ENCODE measurements at regions not wholly inside any gene's neighbourhood (a gene's known extent, or its start where the extent isn't known, plus 50 kb on each side); places are given as distances from the start of the nearest gene placed in this dataset.

- Histone ChIP-seq H3K9ac (no peak overlapping the region), H3K36me3 (no peaks in the 10 kb centered on the region), H4K20me1 (ENCODE audit: low read depth) (no peaks in the 10 kb centered on the region), H3K27me3 (no peaks in the 10 kb centered on the region), H3F3A (ENCODE audit: low read depth) (no peaks in the 10 kb centered on the region), H3K4me2 (no peak overlapping the region), H3K9me3 (ENCODE audit: low read depth) (no peaks in the 10 kb centered on the region), H2AFZ (replicated peaks) (peak overlapping the region; percentile 38), H3K79me2 (ENCODE audit: low read depth) (no peaks in the 10 kb centered on the region), H3K4me1 (no peaks in the 10 kb centered on the region), H3K27ac (no peak overlapping the region), H3K4me3 (no peak overlapping the region)
- no peaks in the 10 kb centered on the region for H3K9me3 Mint-ChIP-seq
- H3K27ac Mint-ChIP-seq: no peak overlapping the region
- H3K4me3 Mint-ChIP-seq: no peak overlapping the region
- DNase-seq (ENCODE audit: low spot score): peak; percentile 68
- H3K36me3 Mint-ChIP-seq: no peaks in the 10 kb centered on the region
- TF ChIP-seq EZH2phosphoT487 (IDR thresholded peaks at IDR 0.05): no peak
- TF ChIP-seq EZH2 (IDR thresholded peaks at IDR 0.05): no peak
- TF ChIP-seq CTCF (IDR thresholded peaks at IDR 0.05): peak; percentile 76
- no peaks in the 10 kb centered on the region for H3K4me1 Mint-ChIP-seq
- peaks cover 6% of the 10 kb centered on the region for H3K27me3 Mint-ChIP-seq (ENCODE audit: insufficient read depth, low read depth)
Measured at GRCh38 chr14:37903343-37904191, 304.1 kb upstream of the SSTR1 start.

DNA sequence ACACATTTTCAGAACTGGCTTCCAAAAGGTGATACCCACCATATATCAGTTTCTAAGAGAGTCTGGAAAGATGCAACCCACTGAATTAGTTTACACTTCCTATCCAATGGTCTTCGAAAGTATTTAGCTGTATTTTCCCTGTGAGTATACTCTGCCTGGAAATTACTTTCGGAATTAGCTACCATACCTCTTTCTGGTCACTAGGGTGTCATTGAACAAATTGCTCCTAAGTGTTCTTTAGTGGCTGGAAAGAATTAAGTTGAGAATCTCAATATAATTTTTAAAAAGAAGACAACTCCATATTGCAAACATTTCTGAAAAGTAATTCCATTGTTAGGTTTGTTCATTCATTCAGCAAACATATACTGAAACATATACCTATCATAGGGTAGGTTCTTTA, 283.1 kb upstream of the SSTR1 start:
- no peaks in the 10 kb centered on the region for H3K9me3 ChIP-seq (ENCODE audit: low read depth)
- no peaks in the 10 kb centered on the region for H3K36me3 Mint-ChIP-seq
- H3K27me3 Mint-ChIP-seq (ENCODE audit: insufficient read depth, low read depth): no peaks in the 10 kb centered on the region

GRCh38 chr14:37932008-37932407, 275.7 kb upstream of the SSTR1 start:
- H3K36me3 Mint-ChIP-seq: no peaks in the 10 kb centered on the region
- TF ChIP-seq CTCF (IDR thresholded peaks at IDR 0.05) (no peak), EZH2 (IDR thresholded peaks at IDR 0.05) (no peak), EZH2phosphoT487 (IDR thresholded peaks at IDR 0.05) (no peak)
- H3K4me3 Mint-ChIP-seq: no peak overlapping the region
- no peaks in the 10 kb centered on the region for H3K9me3 Mint-ChIP-seq
- H3K4me2 ChIP-seq: no peak overlapping the region
- no peaks in the 10 kb centered on the region for H3F3A ChIP-seq (ENCODE audit: low read depth)
- H3K36me3 ChIP-seq: no peaks in the 10 kb centered on the region
- no peak for DNase-seq (ENCODE audit: low spot score)
- H4K20me1 ChIP-seq (ENCODE audit: low read depth): no peaks in the 10 kb centered on the region
- H3K79me2 ChIP-seq (ENCODE audit: low read depth): no peaks in the 10 kb centered on the region
- H3K27ac ChIP-seq: no peak overlapping the region
- no peaks in the 10 kb centered on the region for H3K27me3 ChIP-seq
- no peaks in the 10 kb centered on the region for H3K4me1 ChIP-seq
- H2AFZ ChIP-seq (replicated peaks): peak overlapping the region; percentile 7
- H3K9me3 ChIP-seq (ENCODE audit: low read depth): no peaks in the 10 kb centered on the region
- no peaks in the 10 kb centered on the region for H3K4me1 Mint-ChIP-seq
- H3K9ac ChIP-seq: no peak overlapping the region
- no peak overlapping the region for H3K4me3 ChIP-seq
- H3K27me3 Mint-ChIP-seq (ENCODE audit: insufficient read depth, low read depth): peaks cover 2% of the 10 kb centered on the region
- H3K27ac Mint-ChIP-seq: no peak overlapping the region

More for the DNA sequence above, 283.1 kb upstream of the SSTR1 start:
- Histone ChIP-seq H3K27ac (no peak overlapping the region), H4K20me1 (ENCODE audit: low read depth) (no peaks in the 10 kb centered on the region), H3K36me3 (no peaks in the 10 kb centered on the region), H3F3A (ENCODE audit: low read depth) (no peaks in the 10 kb centered on the region), H3K4me1 (no peaks in the 10 kb centered on the region), H2AFZ (replicated peaks) (no peak overlapping the region), H3K27me3 (no peaks in the 10 kb centered on the region), H3K4me2 (no peak overlapping the region), H3K9ac (no peak overlapping the region), H3K4me3 (no peak overlapping the region), H3K79me2 (ENCODE audit: low read depth) (no peaks in the 10 kb centered on the region)
- TF ChIP-seq EZH2phosphoT487 (IDR thresholded peaks at IDR 0.05) (no peak), CTCF (IDR thresholded peaks at IDR 0.05) (peak; percentile 18)
- Mint-ChIP-seq H3K27ac (no peak overlapping the region), H3K9me3 (peaks cover 3% of the 10 kb centered on the region), H3K4me3 (no peak overlapping the region), H3K4me1 (no peaks in the 10 kb centered on the region)
- DNase-seq (ENCODE audit: low spot score): no peak
